AG04449 (cell line): ENCODE measurements at regions not wholly inside any gene's neighbourhood (a gene's known extent, or its start where the extent isn't known, plus 50 kb on each side); places are given as distances from the start of the nearest gene placed in this dataset.

Experiments
- CTCF ChIA-PET: fragments of 350-600 bp; formaldehyde crosslinking; extraction: SDS; loops from one replicate; lab custom pipeline; 2021; ENCODE audit warnings: antibody characterized with exemption; lab: Yijun Ruan, JAX
- POLR2A ChIA-PET: fragments of 400-600, 350-600 bp; formaldehyde crosslinking; extraction: SDS; loops from one replicate; lab custom pipeline; 2020; ENCODE audit warnings: antibody characterized with exemption, inconsistent platforms; lab: Yijun Ruan, JAX
- DNase-seq: peaks from one replicate; pipeline ENCODE4 v3.0.0-alpha.2; 2010; ENCODE audit warnings: low read depth, low spot score
- H3K4me3 ChIP-seq: 2 replicates; pipeline ENCODE4 v1.5.1; 2011; ENCODE audit warnings: low read depth, mild to moderate bottlenecking, control low read depth, low read length
- CTCF ChIP-seq: IDR thresholded peaks from one replicate; pipeline ENCODE4 v1.5.1; 2011; ENCODE audit warnings: mild to moderate bottlenecking, moderate library complexity, low read length, control low read depth, inconsistent platforms; ENCODE audit not compliant: insufficient read depth; ENCODE audit errors: missing control alignments

DNA sequence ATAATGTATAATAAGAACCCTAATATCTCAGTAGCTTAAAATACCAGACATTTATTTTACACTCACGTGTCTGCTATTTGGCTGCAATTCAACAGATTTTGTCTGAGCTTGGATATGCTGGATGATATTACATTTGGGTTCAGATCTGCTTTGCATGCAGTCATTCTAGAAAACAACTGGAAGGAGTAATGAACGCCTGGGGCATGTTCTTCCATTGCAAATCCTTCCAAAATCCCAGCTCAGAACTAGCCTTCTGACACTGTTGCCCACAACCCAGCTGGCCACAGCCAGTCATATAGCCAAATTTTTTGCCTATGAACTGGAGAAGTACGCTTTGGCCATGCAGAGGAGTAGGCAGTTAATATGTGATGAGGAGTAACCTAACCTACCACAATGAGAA is 597.8 kb upstream of the VRK2 start:
- H3K4me3 ChIP-seq, result no peak overlapping the region
- no peak for DNase-seq
- no peak for TF ChIP-seq CTCF
- ChIA-PET CTCF (no interaction called here), POLR2A (no interaction called here)

DNA sequence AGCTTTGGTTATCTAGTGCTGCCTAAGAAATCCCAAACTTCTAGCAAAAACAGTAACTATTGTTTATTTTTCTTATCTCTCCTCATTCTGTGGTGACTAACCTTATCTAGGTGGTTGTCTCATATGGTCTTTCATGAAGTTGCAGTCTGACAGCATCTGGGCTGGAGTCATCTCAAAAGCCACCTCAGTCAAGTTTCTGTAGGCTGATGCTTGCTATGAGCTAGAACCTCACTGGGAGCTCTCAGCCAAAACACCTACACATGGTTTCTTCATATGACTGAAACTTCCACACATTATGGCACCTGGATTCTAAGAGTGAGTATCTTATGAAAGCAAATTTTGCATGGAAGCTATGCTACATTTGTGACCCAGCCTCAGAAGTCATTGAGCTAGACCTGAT is 596.4 kb upstream of the VRK2 start:
- TF ChIP-seq CTCF, result no peak
- POLR2A ChIA-PET, result no interaction called here
- CTCF ChIA-PET, result interaction anchor here (1.0 kb wide), 1 partner anchor 47 kb away, joined by 4 read pairs; no protein-coding TSS in a partner anchor
- DNase-seq, result no peak
- no peak overlapping the region for H3K4me3 ChIP-seq

DNA sequence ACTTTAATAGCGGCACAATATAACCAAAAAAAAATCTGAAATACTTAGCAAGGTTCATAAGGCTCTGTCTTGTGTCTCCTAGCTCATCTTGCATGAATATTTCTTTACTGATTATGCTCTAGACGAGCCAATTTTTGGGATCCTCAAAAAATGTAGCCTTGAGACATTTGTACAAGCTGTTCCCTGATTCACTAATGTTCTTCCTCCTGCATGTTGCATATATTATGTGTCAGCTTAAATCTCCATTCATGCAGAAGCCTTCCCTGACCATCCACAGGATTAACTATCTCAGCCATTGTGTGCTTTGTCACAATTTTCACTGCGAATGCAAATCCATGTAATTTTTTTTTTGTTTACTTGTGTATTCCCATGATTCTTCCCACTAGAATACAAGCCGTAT is 594.0 kb upstream of the VRK2 start:
- ChIA-PET CTCF (no interaction called here), POLR2A (no interaction called here)
- DNase-seq, result no peak
- H3K4me3 ChIP-seq, result no peak overlapping the region
- TF ChIP-seq CTCF, result no peak

- DNase-seq, result no peak
- TF ChIP-seq CTCF, result no peak
- POLR2A ChIA-PET, result no interaction called here
- no peak overlapping the region for H3K4me3 ChIP-seq
- CTCF ChIA-PET, result interaction anchor here (0.8 to 1.6 kb wide), 4 partner anchors 20 to 64 kb away, joined by 3 to 5 read pairs (median 3); no protein-coding TSS in a partner anchor
Observed at GRCh38 chr2:57453945-57454344, 592.7 kb upstream of the VRK2 start.

- no peak for DNase-seq
- ChIA-PET CTCF (no interaction called here), POLR2A (no interaction called here)
- H3K4me3 ChIP-seq, result no peak overlapping the region
- no peak for TF ChIP-seq CTCF
Observed at GRCh38 chr2:57460396-57461276, 586.0 kb upstream of the VRK2 start.

GRCh38 chr2:57461624-57462023 is 585.0 kb upstream of the VRK2 start:
- CTCF ChIA-PET, result no interaction called here
- no peak for TF ChIP-seq CTCF
- POLR2A ChIA-PET, result no interaction called here
- DNase-seq, result no peak
- H3K4me3 ChIP-seq, result no peak overlapping the region
